ENCODE measurements at regions not wholly inside any gene's neighbourhood (a gene's known extent, or its start where the extent isn't known, plus 50 kb on each side); places are given as distances from the start of the nearest gene placed in this dataset.

GRCh38 chr18:39753178-39753577 is 2187.6 kb upstream of the CELF4 start:
- DNase-seq = no peak

GRCh38 chr18:39752351-39752750 is 2186.8 kb upstream of the CELF4 start:
- no peak for DNase-seq

- no peak for DNase-seq
These were observed 2186.3 kb upstream of the CELF4 start for GRCh38 chr18:39751921-39752320.

- no peak for DNase-seq
These were observed 2185.6 kb upstream of the CELF4 start for GRCh38 chr18:39751161-39751560.

- no peak for DNase-seq
These were observed 2183.6 kb upstream of the CELF4 start for GRCh38 chr18:39749154-39749553.

GRCh38 chr18:39748727-39749126 is 2183.1 kb upstream of the CELF4 start:
- DNase-seq = no peak

GRCh38 chr18:39746201-39746600 is 2180.6 kb upstream of the CELF4 start:
- DNase-seq = no peak

GRCh38 chr18:39743463-39743862 is 2177.9 kb upstream of the CELF4 start:
- DNase-seq = no peak

- no peak for DNase-seq
These were observed 2176.3 kb upstream of the CELF4 start for GRCh38 chr18:39741755-39742466.

- no peak for DNase-seq
These were observed 2172.3 kb upstream of the CELF4 start for GRCh38 chr18:39737869-39738268.

GRCh38 chr18:39732918-39733317 is 2167.3 kb upstream of the CELF4 start:
- no peak for DNase-seq

- DNase-seq = no peak
These were observed 2165.0 kb upstream of the CELF4 start for GRCh38 chr18:39730606-39731005.

- no peak for DNase-seq
These were observed 2159.1 kb upstream of the CELF4 start for GRCh38 chr18:39724652-39725051.

- DNase-seq = no peak
These were observed 2156.1 kb upstream of the CELF4 start for GRCh38 chr18:39721712-39722111.

GRCh38 chr18:39713961-39714360 is 2148.4 kb upstream of the CELF4 start:
- no peak for DNase-seq

GRCh38 chr18:39711701-39712100 is 2146.1 kb upstream of the CELF4 start:
- no peak for DNase-seq

GRCh38 chr18:39705362-39705761 is 2139.8 kb upstream of the CELF4 start:
- DNase-seq = no peak

- no peak for DNase-seq
These were observed 2137.3 kb upstream of the CELF4 start for GRCh38 chr18:39702888-39703287.

GRCh38 chr18:39701839-39702238 is 2136.2 kb upstream of the CELF4 start:
- no peak for DNase-seq

- DNase-seq = no peak
These were observed 2135.6 kb upstream of the CELF4 start for GRCh38 chr18:39701055-39701783.

GRCh38 chr18:39699340-39699964 is 2133.9 kb upstream of the CELF4 start:
- DNase-seq = no peak

GRCh38 chr18:39698436-39698835 is 2132.8 kb upstream of the CELF4 start:
- no peak for DNase-seq

GRCh38 chr18:39693359-39693758 is 2127.8 kb upstream of the CELF4 start:
- DNase-seq = no peak

- no peak for DNase-seq
These were observed 2126.9 kb upstream of the CELF4 start for GRCh38 chr18:39692367-39693015.
